ENCODE measurements at regions not wholly inside any gene's neighbourhood (a gene's known extent, or its start where the extent isn't known, plus 50 kb on each side); places are given as distances from the start of the nearest gene placed in this dataset.

GRCh38 chr20:54342258-54342920 lies 133.0 kb upstream of the DOK5 start:
- no peak for TF ChIP-seq CTCF (IDR thresholded peaks at IDR 0.05)
- TF ChIP-seq EZH2 (IDR thresholded peaks at IDR 0.05; ENCODE audit: borderline replicate concordance, insufficient read depth, low read depth, low read length, poor library complexity, severe bottlenecking) = no peak

Measured in B cell (primary cell).